NB4 (cell line): ENCODE measurements at regions not wholly inside any gene's neighbourhood (a gene's known extent, or its start where the extent isn't known, plus 50 kb on each side); places are given as distances from the start of the nearest gene placed in this dataset.

Experiments
- CTCF ChIP-seq: IDR thresholded peaks from one replicate; pipeline ENCODE4 v1.5.1; 2012; ENCODE audit warnings: low read depth, low read length
- MAX ChIP-seq: IDR thresholded peaks from 2 replicates; pipeline ENCODE4 v1.6.1; 2011; ENCODE audit warnings: low read depth, low read length
- POLR2A ChIP-seq: IDR thresholded peaks from 2 replicates; pipeline ENCODE4 v1.6.1; 2011; ENCODE audit warnings: mild to moderate bottlenecking; ENCODE audit not compliant: insufficient read length; ENCODE audit errors: extremely low read depth

GRCh38 chrX:83658731-83659130 lies 150.6 kb downstream of the POU3F4 start:
- TF ChIP-seq CTCF (peak; percentile 37), POLR2A (no peak), MAX (no peak)
